Smooth muscle cell of the brain vasculature (primary cell): ENCODE measurements at regions not wholly inside any gene's neighbourhood (a gene's known extent, or its start where the extent isn't known, plus 50 kb on each side); places are given as distances from the start of the nearest gene placed in this dataset.
"Not testable (repeated sequence)": the region's sequence is repeated elsewhere in the genome, so short reads cannot be mapped to it uniquely, and the experiment has no call there.

Experiments used
- DNase-seq: peaks from one replicate; pipeline ENCODE4 v3.0.0-alpha.2; 2012; ENCODE audit warnings: low read depth, low spot score

- DNase-seq, result no peak
These were observed 112.3 kb downstream of the PCSK1 start for GRCh38 chr5:96320797-96321196.

GRCh38 chr5:96319981-96320739 lies 112.9 kb downstream of the PCSK1 start:
- DNase-seq, result not testable (repeated sequence)

- DNase-seq, result no peak
These were observed 114.4 kb downstream of the PCSK1 start for GRCh38 chr5:96318569-96319110.

GRCh38 chr5:96317945-96318344 lies 115.1 kb downstream of the PCSK1 start:
- DNase-seq, result no peak

- DNase-seq, result no peak
These were observed 116.6 kb downstream of the PCSK1 start for GRCh38 chr5:96316487-96316886.

GRCh38 chr5:96316017-96316416 lies 117.0 kb downstream of the PCSK1 start:
- no peak for DNase-seq

- DNase-seq, result no peak
These were observed 117.6 kb downstream of the PCSK1 start for GRCh38 chr5:96315431-96315830.

GRCh38 chr5:96312383-96312782 lies 120.7 kb downstream of the PCSK1 start:
- DNase-seq, result no peak

GRCh38 chr5:96307047-96307446 lies 126.0 kb downstream of the PCSK1 start:
- not testable (repeated sequence) for DNase-seq

GRCh38 chr5:96302174-96302738 lies 130.8 kb downstream of the PCSK1 start:
- no peak for DNase-seq

- no peak for DNase-seq
These were observed 132.1 kb downstream of the PCSK1 start for GRCh38 chr5:96300976-96301375.

- no peak for DNase-seq
These were observed 135.2 kb downstream of the PCSK1 start for GRCh38 chr5:96297867-96298266.

GRCh38 chr5:96297290-96297689 lies 135.8 kb downstream of the PCSK1 start:
- DNase-seq, result no peak

- DNase-seq, result no peak
These were observed 138.2 kb downstream of the PCSK1 start for GRCh38 chr5:96294884-96295202.

- no peak for DNase-seq
These were observed 138.8 kb downstream of the PCSK1 start for GRCh38 chr5:96293966-96294883.

- DNase-seq, result no peak
These were observed 140.3 kb downstream of the PCSK1 start for GRCh38 chr5:96292582-96293247.

- DNase-seq, result not testable (repeated sequence)
These were observed 143.8 kb downstream of the PCSK1 start for GRCh38 chr5:96289287-96289686.

- DNase-seq, result no peak
These were observed 144.2 kb downstream of the PCSK1 start for GRCh38 chr5:96288845-96289185.

GRCh38 chr5:96288166-96288844 lies 144.7 kb downstream of the PCSK1 start:
- no peak for DNase-seq

GRCh38 chr5:96287136-96287535 lies 145.9 kb downstream of the PCSK1 start:
- DNase-seq, result no peak

- no peak for DNase-seq
These were observed 147.2 kb downstream of the PCSK1 start for GRCh38 chr5:96285823-96286222.
